Skeletal muscle satellite cell (primary cell): ENCODE measurements at regions not wholly inside any gene's neighbourhood (a gene's known extent, or its start where the extent isn't known, plus 50 kb on each side); places are given as distances from the start of the nearest gene placed in this dataset.
"Not testable (repeated sequence)": the region's sequence is repeated elsewhere in the genome, so short reads cannot be mapped to it uniquely, and the experiment has no call there.

Experiments used
- H3K27me3 ChIP-seq: 2 replicates; pipeline ENCODE4 v1.7.0; 2013; ENCODE audit warnings: low read length; ENCODE audit not compliant: control insufficient read depth, insufficient read depth
- H3K36me3 ChIP-seq: 2 replicates; pipeline ENCODE4 v1.7.0; 2013; ENCODE audit warnings: mild to moderate bottlenecking, control low read depth, low read length; ENCODE audit not compliant: insufficient read depth
- H3K4me1 ChIP-seq: 2 replicates; pipeline ENCODE4 v1.7.0; 2013; ENCODE audit warnings: low read length; ENCODE audit not compliant: control insufficient read depth, insufficient read depth
- H3K4me2 ChIP-seq: 2 replicates; pipeline ENCODE4 v1.7.0; 2013; ENCODE audit warnings: mild to moderate bottlenecking, low read length
- H3K4me3 ChIP-seq: 2 replicates; pipeline ENCODE4 v1.7.0; 2013; ENCODE audit warnings: low read length
- H3K9ac ChIP-seq: 2 replicates; pipeline ENCODE4 v1.7.0; 2013; ENCODE audit warnings: mild to moderate bottlenecking, low read depth, low read length, moderate library complexity
- H3K9me3 ChIP-seq: replicated peaks from 2 replicates; pipeline ENCODE4 v1.7.0; 2013; ENCODE audit warnings: mild to moderate bottlenecking, control low read depth, low read length

DNA sequence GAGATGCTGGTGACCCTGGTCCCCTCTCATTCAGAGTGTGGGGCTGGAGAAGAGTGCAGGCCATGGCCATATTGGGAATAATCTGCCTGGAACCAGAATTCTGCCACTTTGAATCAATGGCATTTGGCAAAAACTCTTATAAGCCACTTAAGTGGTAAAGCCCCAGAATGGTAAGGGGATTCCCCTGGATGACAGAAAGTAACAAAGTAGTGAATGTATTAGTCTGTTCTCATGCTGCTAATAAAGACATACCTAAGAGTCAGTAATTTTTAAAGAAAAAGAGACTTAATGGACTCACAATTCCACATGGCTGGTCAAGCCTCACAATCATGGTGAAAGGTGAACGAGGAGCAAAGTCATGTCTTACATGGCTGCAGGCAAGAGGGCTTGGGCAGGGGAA, 248.6 kb downstream of the SH2D4B start:
- no peak overlapping the region for H3K4me3 ChIP-seq
- H3K36me3 ChIP-seq = no peaks in the 10 kb centered on the region
- no peak overlapping the region for H3K4me2 ChIP-seq
- H3K9ac ChIP-seq = no peak overlapping the region
- H3K9me3 ChIP-seq = peaks cover 11% of the 10 kb centered on the region
- no peaks in the 10 kb centered on the region for H3K4me1 ChIP-seq
- no peaks in the 10 kb centered on the region for H3K27me3 ChIP-seq

DNA sequence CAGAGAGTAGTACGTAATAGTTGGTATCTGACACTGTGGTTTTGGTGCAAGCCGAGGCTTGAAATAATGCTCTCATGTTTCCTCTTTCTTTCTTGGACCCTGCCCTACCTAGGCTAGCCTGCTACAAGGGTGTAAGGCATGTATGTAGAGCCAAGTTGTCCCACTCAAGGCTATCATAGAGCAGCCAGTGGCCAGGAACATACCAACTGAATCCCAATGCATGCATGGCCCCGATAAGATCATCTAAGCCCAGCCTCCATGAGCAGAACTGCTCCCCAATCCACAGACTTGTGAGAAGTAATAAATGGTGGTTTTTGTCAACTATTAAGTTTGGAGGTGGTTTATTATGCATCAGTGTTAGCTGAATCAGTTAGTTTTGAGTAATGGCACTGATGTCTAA, 250.2 kb downstream of the SH2D4B start:
- Histone ChIP-seq H3K4me3 (no peak overlapping the region), H3K36me3 (no peaks in the 10 kb centered on the region), H3K9me3 (peaks cover 11% of the 10 kb centered on the region), H3K9ac (no peak overlapping the region), H3K27me3 (no peaks in the 10 kb centered on the region), H3K4me1 (no peaks in the 10 kb centered on the region), H3K4me2 (no peak overlapping the region)

- no peaks in the 10 kb centered on the region for H3K36me3 ChIP-seq
- H3K9ac ChIP-seq = no peak overlapping the region
- H3K4me2 ChIP-seq = no peak overlapping the region
- no peak overlapping the region for H3K4me3 ChIP-seq
- no peaks in the 10 kb centered on the region for H3K4me1 ChIP-seq
- no peaks in the 10 kb centered on the region for H3K27me3 ChIP-seq
- H3K9me3 ChIP-seq = peaks cover 16% of the 10 kb centered on the region
These were observed 257.3 kb downstream of the SH2D4B start for GRCh38 chr10:80794994-80795393.

DNA sequence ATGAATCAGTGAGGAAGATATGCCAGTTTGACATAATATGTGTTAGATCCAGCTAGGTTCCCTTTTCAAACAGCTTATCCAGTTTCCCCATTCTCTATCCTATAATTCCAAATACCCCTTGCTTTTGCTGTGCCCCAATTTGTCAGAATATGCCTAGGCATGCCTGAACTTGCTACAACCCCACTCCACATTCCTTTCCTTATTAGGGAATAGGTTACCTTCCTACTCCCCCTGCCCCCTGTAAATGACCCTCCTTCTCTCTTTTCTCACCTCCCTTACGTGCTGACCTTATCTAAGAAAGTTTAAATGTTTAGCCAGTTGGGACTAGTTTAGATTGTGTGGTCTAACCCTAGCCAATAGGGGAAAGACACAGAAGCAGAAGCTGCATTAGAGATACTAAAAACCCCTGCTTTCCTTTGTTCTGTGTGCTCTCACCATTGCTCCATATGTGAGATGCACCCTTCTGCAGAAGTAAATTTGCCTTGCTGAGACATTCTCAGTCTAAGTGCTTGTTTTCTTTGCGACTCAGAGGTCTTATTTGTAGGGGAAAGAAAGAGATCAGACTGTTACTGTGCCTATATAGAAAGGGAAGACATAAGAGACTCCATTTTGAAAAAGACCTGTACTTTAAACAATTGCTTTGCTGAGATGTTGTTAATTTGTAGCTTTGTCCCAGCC, 267.8 kb downstream of the SH2D4B start:
- Histone ChIP-seq H3K27me3 (no peaks in the 10 kb centered on the region), H3K9ac (no peak overlapping the region), H3K4me3 (no peak overlapping the region), H3K36me3 (no peaks in the 10 kb centered on the region), H3K4me1 (no peaks in the 10 kb centered on the region), H3K9me3 (peaks cover 4% of the 10 kb centered on the region), H3K4me2 (no peak overlapping the region)

DNA sequence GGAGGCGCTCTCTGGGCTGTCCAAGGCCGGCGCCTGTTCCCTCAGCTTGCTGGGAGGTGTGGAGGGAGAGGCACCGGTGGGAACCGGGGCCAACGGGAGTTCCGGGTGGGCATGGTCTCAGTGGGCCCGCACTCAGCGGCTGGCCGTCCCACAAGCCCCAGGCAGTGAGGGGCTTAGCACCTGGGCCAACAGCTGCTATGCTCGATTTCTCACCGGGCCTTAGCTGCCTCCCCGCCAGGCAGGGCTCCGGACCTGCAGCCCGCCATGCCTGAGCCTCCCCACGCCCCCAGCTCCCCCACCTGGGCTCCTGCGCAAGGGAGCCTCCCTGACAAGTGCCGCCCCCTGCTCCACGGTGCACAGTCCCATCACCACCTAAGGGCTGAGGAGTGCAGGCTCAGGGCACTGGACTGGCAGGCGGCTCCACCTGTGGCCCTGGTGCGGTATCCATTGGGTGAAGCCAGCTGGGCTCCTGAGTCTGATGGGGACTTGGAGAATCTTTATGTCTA, 276.5 kb downstream of the SH2D4B start:
- no peak overlapping the region for H3K4me2 ChIP-seq
- H3K9ac ChIP-seq = no peak overlapping the region
- H3K4me1 ChIP-seq = no peaks in the 10 kb centered on the region
- peaks cover 10% of the 10 kb centered on the region for H3K9me3 ChIP-seq
- H3K36me3 ChIP-seq = no peaks in the 10 kb centered on the region
- H3K4me3 ChIP-seq = no peak overlapping the region
- H3K27me3 ChIP-seq = no peaks in the 10 kb centered on the region

GRCh38 chr10:80829151-80829550, 291.4 kb downstream of the SH2D4B start:
- Histone ChIP-seq H3K4me3 (no peak overlapping the region), H3K4me2 (no peak overlapping the region), H3K9ac (no peak overlapping the region), H3K4me1 (no peaks in the 10 kb centered on the region), H3K36me3 (no peaks in the 10 kb centered on the region), H3K9me3 (peaks cover 5% of the 10 kb centered on the region), H3K27me3 (no peaks in the 10 kb centered on the region)

DNA sequence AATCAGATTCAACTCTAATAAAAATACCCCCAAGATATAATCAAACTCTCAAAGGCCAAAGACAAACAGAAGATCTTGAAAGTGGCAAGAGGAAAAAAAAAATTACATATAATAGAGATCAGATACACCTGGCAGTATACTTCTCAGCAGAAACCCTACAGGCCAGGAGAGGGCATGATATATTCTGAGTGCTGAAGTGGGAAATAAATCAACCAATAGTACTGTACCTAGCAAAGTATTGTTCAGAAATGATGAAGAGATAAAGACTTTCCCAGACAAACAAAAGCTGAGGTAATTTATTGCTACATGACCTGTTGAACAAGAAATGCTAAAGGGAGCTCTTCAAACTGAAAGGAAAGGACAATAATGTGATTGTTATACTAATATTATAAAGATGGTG, 291.9 kb downstream of the SH2D4B start:
- Histone ChIP-seq H3K9ac (no peak overlapping the region), H3K27me3 (no peaks in the 10 kb centered on the region), H3K4me3 (no peak overlapping the region), H3K4me2 (no peak overlapping the region), H3K36me3 (no peaks in the 10 kb centered on the region), H3K9me3 (peaks cover 5% of the 10 kb centered on the region), H3K4me1 (no peaks in the 10 kb centered on the region)

DNA sequence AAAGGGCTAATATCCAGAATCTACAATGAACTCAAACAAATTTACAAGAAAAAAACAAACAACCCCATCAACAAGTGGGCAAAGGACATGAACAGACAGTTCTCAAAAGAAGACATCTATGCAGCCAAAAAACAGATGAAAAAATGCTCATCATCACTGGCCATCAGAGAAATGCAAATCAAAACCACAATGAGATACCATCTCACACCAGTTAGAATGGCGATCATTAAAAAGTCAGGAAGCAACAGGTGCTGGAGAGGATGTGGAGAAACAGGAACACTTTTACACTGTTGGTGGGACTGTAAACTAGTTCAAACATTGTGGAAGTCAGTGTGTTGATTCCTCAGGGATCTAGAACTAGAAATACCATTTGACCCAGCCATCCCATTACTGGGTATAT, 295.0 kb downstream of the SH2D4B start:
- not testable (repeated sequence) for H3K27me3 ChIP-seq, H3K4me3 ChIP-seq, H3K36me3 ChIP-seq, H3K4me1 ChIP-seq, H3K9me3 ChIP-seq, H3K4me2 ChIP-seq, H3K9ac ChIP-seq

GRCh38 chr10:80855348-80855971, 317.8 kb downstream of the SH2D4B start:
- H3K9me3 ChIP-seq = peaks cover 6% of the 10 kb centered on the region
- H3K4me1 ChIP-seq = no peaks in the 10 kb centered on the region
- H3K36me3 ChIP-seq = no peaks in the 10 kb centered on the region
- H3K27me3 ChIP-seq = no peaks in the 10 kb centered on the region
- H3K4me3 ChIP-seq = no peak overlapping the region
- H3K9ac ChIP-seq = no peak overlapping the region
- no peak overlapping the region for H3K4me2 ChIP-seq

GRCh38 chr10:80856186-80856585, 318.5 kb downstream of the SH2D4B start:
- H3K27me3 ChIP-seq = no peaks in the 10 kb centered on the region
- H3K4me2 ChIP-seq = no peak overlapping the region
- H3K36me3 ChIP-seq = no peaks in the 10 kb centered on the region
- H3K9me3 ChIP-seq = peaks cover 6% of the 10 kb centered on the region
- no peak overlapping the region for H3K4me3 ChIP-seq
- H3K4me1 ChIP-seq = no peaks in the 10 kb centered on the region
- H3K9ac ChIP-seq = no peak overlapping the region

GRCh38 chr10:80859279-80859678, 321.6 kb downstream of the SH2D4B start:
- H3K4me2 ChIP-seq, H3K4me1 ChIP-seq, H3K36me3 ChIP-seq, H3K9me3 ChIP-seq, H3K27me3 ChIP-seq, H3K9ac ChIP-seq, H3K4me3 ChIP-seq: not testable (repeated sequence)

DNA sequence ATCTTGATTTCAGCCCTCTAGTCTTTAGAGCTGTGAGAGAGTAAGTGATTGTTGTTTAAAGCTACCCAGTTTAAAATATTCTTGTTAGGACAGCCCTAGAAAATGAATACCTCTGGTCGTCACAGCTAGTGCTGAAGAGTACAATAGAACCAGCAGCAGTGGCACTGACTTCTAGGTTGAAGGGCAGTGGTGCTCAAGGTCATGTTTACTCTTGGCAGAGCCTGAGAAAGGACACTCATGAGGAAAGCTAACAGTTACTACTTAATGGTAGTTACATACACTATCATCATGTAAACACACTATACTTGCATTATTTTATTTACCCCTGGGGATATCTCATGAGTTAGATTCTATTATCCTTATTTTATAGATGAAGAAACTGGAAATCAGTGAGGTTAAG, 323.0 kb downstream of the SH2D4B start:
- no peaks in the 10 kb centered on the region for H3K4me1 ChIP-seq
- no peaks in the 10 kb centered on the region for H3K27me3 ChIP-seq
- peaks cover 6% of the 10 kb centered on the region for H3K9me3 ChIP-seq
- no peak overlapping the region for H3K4me2 ChIP-seq
- no peaks in the 10 kb centered on the region for H3K36me3 ChIP-seq
- H3K4me3 ChIP-seq = no peak overlapping the region
- no peak overlapping the region for H3K9ac ChIP-seq
